Inferior parietal cortex (tissue), 1 donor: ENCODE measurements at regions not wholly inside any gene's neighbourhood (a gene's known extent, or its start where the extent isn't known, plus 50 kb on each side); places are given as distances from the start of the nearest gene placed in this dataset.
"Not testable (repeated sequence)": the region's sequence is repeated elsewhere in the genome, so short reads cannot be mapped to it uniquely, and the experiment has no call there.

ENCODE experiments used
- DNase-seq: peaks from one replicate; pipeline ENCODE4 v3.0.0-alpha.2; 2016; ENCODE audit errors: extremely low spot score

GRCh38 chr5:85545129-85545528 lies 1072.6 kb upstream of the COX7C start:
- DNase-seq, result no peak

- no peak for DNase-seq
Observed at GRCh38 chr5:85549229-85549628, 1068.5 kb upstream of the COX7C start.

GRCh38 chr5:85549836-85550599 lies 1067.7 kb upstream of the COX7C start:
- no peak for DNase-seq

GRCh38 chr5:85556464-85556863 lies 1061.3 kb upstream of the COX7C start:
- DNase-seq, result no peak

GRCh38 chr5:85576666-85577065 lies 1041.1 kb upstream of the COX7C start:
- no peak for DNase-seq

GRCh38 chr5:85587806-85588205 lies 1029.9 kb upstream of the COX7C start:
- DNase-seq, result not testable (repeated sequence)

- DNase-seq, result not testable (repeated sequence)
Observed at GRCh38 chr5:85588268-85588667, 1029.5 kb upstream of the COX7C start.

- DNase-seq, result no peak
Observed at GRCh38 chr5:85590764-85591163, 1027.0 kb upstream of the COX7C start.

GRCh38 chr5:85591311-85591710 lies 1026.4 kb upstream of the COX7C start:
- no peak for DNase-seq

GRCh38 chr5:85602843-85603242 lies 1014.9 kb upstream of the COX7C start:
- DNase-seq, result no peak

- no peak for DNase-seq
Observed at GRCh38 chr5:85604378-85604777, 1013.4 kb upstream of the COX7C start.

GRCh38 chr5:85604786-85605185 lies 1013.0 kb upstream of the COX7C start:
- no peak for DNase-seq

- no peak for DNase-seq
Observed at GRCh38 chr5:85605381-85605780, 1012.4 kb upstream of the COX7C start.

GRCh38 chr5:85614489-85614888 lies 1003.3 kb upstream of the COX7C start:
- DNase-seq, result no peak

GRCh38 chr5:85621668-85622067 lies 996.1 kb upstream of the COX7C start:
- DNase-seq, result no peak

- no peak for DNase-seq
Observed at GRCh38 chr5:85628153-85628552, 989.6 kb upstream of the COX7C start.

- not testable (repeated sequence) for DNase-seq
Observed at GRCh38 chr5:85638495-85639125, 979.1 kb upstream of the COX7C start.

- DNase-seq, result no peak
Observed at GRCh38 chr5:85646036-85646435, 971.7 kb upstream of the COX7C start.

GRCh38 chr5:85646641-85647040 lies 971.1 kb upstream of the COX7C start:
- DNase-seq, result no peak

- no peak for DNase-seq
Observed at GRCh38 chr5:85647349-85648127, 970.2 kb upstream of the COX7C start.

GRCh38 chr5:85648495-85648894 lies 969.2 kb upstream of the COX7C start:
- DNase-seq, result no peak

- no peak for DNase-seq
Observed at GRCh38 chr5:85651731-85652130, 966.0 kb upstream of the COX7C start.

- not testable (repeated sequence) for DNase-seq
Observed at GRCh38 chr5:85654144-85654543, 963.6 kb upstream of the COX7C start.
